Duodenal mucosa (tissue), 2 donors: ENCODE measurements at regions not wholly inside any gene's neighbourhood (a gene's known extent, or its start where the extent isn't known, plus 50 kb on each side); places are given as distances from the start of the nearest gene placed in this dataset.

ENCODE experiments used
- H3K27ac ChIP-seq: one replicate; pipeline ENCODE4 v1.7.0; 2013; ENCODE audit warnings: low read depth, low read length
- H3K27me3 ChIP-seq, 2 donors: one replicate each; pipeline ENCODE4 v1.7.0; 2013; ENCODE audit warnings: low read length in 2 of 2, control low read depth in 1 of 2; ENCODE audit not compliant: insufficient read depth in 2 of 2, control insufficient read depth in 1 of 2
- H3K36me3 ChIP-seq, 2 donors: one replicate each; pipeline ENCODE4 v1.7.0; 2013; ENCODE audit warnings: low read length in 2 of 2, control low read depth in 1 of 2; ENCODE audit not compliant: insufficient read depth in 2 of 2, control insufficient read depth in 1 of 2
- H3K4me1 ChIP-seq, 2 donors: one replicate each; pipeline ENCODE4 v1.7.0; 2013; ENCODE audit warnings: low read length in 2 of 2, control low read depth in 1 of 2; ENCODE audit not compliant: insufficient read depth in 2 of 2, control insufficient read depth in 1 of 2
- H3K4me3 ChIP-seq, 2 donors: one replicate each; pipeline ENCODE4 v1.7.0; 2013; ENCODE audit warnings: low read length in 2 of 2, low read depth in 1 of 2
- H3K9ac ChIP-seq, 2 donors: one replicate each; pipeline ENCODE4 v1.7.0; 2013; ENCODE audit warnings: low read length in 2 of 2, low read depth in 1 of 2
- H3K9me3 ChIP-seq, 2 donors: one replicate each; pipeline ENCODE4 v1.7.0; 2013; ENCODE audit warnings: low read length in 2 of 2, control low read depth in 1 of 2; ENCODE audit not compliant: control insufficient read depth in 1 of 2

- H3K36me3 ChIP-seq = peaks cover 42 to 77% of the 10 kb centered on the region in 2 donors
- no peaks in the 10 kb centered on the region for H3K9me3 ChIP-seq
- H3K27ac ChIP-seq = no peak overlapping the region
Observed at GRCh38 chr17:77495575-77495974, 354.8 kb downstream of the SEC14L1 start.

GRCh38 chr17:77496401-77496801 is 355.6 kb downstream of the SEC14L1 start:
- Histone ChIP-seq H3K4me1 (peaks cover 0 to 3% of the 10 kb centered on the region in 2 donors), H3K27me3 (no peaks in the 10 kb centered on the region), H3K36me3 (peaks cover 35 to 71% of the 10 kb centered on the region in 2 donors), H3K27ac (no peak overlapping the region), H3K9ac (no peak overlapping the region), H3K9me3 (no peaks in the 10 kb centered on the region), H3K4me3 (no peak overlapping the region)

More at GRCh38 chr17:77495575-77495974, 354.8 kb downstream of the SEC14L1 start:
- H3K27me3 ChIP-seq = no peaks in the 10 kb centered on the region
- H3K4me1 ChIP-seq = peaks cover 0 to 3% of the 10 kb centered on the region in 2 donors
- no peak overlapping the region for H3K4me3 ChIP-seq
- no peak overlapping the region for H3K9ac ChIP-seq

DNA sequence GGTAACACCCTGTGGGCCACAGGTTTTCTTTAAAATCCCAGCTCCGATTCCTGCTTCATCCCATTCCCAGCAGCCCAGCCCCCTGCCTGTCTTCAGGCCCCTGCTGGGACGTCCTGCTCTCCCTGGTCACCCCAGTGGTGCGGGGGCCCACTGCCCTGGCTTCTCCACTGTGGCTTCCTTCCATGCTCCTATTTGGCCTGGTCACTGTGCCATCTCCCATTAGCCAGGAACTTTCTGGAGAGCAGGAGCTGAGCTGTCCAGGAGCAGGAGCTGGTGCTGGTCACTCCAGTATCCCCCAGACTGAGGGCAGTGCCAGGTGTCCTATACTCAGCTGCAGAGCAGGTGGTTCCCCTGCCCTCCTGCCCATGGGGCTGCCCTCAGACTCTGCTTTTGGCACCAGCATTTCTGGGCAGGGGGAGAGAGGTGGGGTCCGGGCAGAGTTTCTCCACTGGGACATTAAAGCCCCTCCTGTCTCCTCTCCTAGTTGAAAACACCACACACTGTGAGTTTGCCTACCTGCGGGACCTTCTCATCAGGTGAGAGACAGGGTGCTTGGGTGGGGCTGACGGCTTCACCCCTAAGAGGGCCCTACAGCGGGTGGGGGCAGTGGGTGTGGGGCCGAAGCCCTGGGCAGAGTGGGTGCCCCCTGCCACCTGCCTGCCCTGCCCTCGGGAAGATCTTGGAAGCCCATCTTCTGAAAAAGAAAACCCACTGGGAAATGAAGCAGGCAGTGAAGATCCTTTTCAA is 356.2 kb downstream of the SEC14L1 start:
- no peaks in the 10 kb centered on the region for H3K27me3 ChIP-seq
- no peak overlapping the region for H3K27ac ChIP-seq
- peaks cover 32 to 66% of the 10 kb centered on the region in 2 donors for H3K36me3 ChIP-seq
- H3K4me3 ChIP-seq = no peak overlapping the region
- H3K9me3 ChIP-seq = no peaks in the 10 kb centered on the region
- peaks cover 0 to 3% of the 10 kb centered on the region in 2 donors for H3K4me1 ChIP-seq
- H3K9ac ChIP-seq = no peak overlapping the region

DNA sequence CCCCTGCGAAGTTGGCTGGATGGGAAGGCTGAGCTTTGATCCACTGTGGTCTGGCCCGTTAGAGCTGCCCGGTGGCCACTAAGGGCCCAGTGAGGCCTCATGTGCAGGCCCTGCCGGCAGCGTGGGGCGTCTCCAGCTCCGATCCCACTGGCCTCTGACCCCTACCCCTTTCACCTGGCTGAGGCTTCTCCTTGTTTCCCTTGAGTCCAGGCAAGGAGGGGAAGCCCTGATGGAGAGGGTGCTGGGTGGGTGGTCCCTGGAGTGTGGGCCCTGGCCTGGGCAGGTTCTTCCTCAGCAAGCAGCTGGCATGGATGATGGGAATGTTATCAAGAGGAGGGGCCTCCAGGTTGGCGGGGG is 356.8 kb downstream of the SEC14L1 start:
- no peak overlapping the region for H3K27ac ChIP-seq
- H3K4me1 ChIP-seq = peaks cover 0 to 3% of the 10 kb centered on the region in 2 donors
- H3K9ac ChIP-seq = no peak overlapping the region
- no peaks in the 10 kb centered on the region for H3K27me3 ChIP-seq
- H3K36me3 ChIP-seq = peaks cover 27 to 61% of the 10 kb centered on the region in 2 donors
- no peak overlapping the region for H3K4me3 ChIP-seq
- no peaks in the 10 kb centered on the region for H3K9me3 ChIP-seq

DNA sequence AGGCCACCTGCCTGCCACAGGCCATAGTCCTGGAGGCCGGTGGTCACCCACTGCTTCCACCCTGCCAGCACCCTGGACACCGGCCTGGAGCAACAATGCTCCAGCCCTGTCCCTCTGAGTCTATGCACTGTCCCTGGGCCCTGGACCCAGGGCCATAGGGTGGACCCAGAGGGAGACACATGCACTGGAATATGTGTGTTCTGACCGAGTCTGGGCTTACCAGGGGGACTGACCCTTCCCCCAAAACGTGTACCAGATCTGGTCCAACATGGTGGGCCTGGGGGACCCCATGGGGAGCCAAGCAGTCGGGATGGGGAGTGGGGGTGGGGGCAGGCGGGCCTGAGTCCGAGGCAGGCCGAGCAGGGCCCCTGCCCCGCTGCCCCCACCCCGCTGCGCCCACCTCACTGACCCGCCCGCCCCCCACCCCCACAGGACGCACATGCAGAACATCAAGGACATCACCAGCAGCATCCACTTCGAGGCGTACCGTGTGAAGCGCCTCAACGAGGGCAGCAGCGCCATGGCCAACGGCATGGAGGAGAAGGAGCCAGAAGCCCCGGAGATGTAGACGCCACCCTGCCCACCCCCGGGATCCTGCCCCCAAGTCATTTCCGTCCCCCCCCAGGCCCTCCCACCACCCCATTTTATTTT is 357.4 kb downstream of the SEC14L1 start:
- no peaks in the 10 kb centered on the region for H3K27me3 ChIP-seq
- no peak overlapping the region for H3K27ac ChIP-seq
- no peaks in the 10 kb centered on the region for H3K9me3 ChIP-seq
- peaks cover 21 to 54% of the 10 kb centered on the region in 2 donors for H3K36me3 ChIP-seq
- peaks cover 0 to 3% of the 10 kb centered on the region in 2 donors for H3K4me1 ChIP-seq
- H3K9ac ChIP-seq = no peak overlapping the region
- H3K4me3 ChIP-seq = no peak overlapping the region

- H3K9me3 ChIP-seq = no peaks in the 10 kb centered on the region
- H3K9ac ChIP-seq = no peak overlapping the region
- no peaks in the 10 kb centered on the region for H3K27me3 ChIP-seq
- peaks cover 0 to 3% of the 10 kb centered on the region in 2 donors for H3K4me1 ChIP-seq
- no peak overlapping the region for H3K27ac ChIP-seq
- H3K4me3 ChIP-seq = no peak overlapping the region
- peaks cover 18 to 47% of the 10 kb centered on the region in 2 donors for H3K36me3 ChIP-seq
Observed at GRCh38 chr17:77498791-77499698, 358.3 kb downstream of the SEC14L1 start.

DNA sequence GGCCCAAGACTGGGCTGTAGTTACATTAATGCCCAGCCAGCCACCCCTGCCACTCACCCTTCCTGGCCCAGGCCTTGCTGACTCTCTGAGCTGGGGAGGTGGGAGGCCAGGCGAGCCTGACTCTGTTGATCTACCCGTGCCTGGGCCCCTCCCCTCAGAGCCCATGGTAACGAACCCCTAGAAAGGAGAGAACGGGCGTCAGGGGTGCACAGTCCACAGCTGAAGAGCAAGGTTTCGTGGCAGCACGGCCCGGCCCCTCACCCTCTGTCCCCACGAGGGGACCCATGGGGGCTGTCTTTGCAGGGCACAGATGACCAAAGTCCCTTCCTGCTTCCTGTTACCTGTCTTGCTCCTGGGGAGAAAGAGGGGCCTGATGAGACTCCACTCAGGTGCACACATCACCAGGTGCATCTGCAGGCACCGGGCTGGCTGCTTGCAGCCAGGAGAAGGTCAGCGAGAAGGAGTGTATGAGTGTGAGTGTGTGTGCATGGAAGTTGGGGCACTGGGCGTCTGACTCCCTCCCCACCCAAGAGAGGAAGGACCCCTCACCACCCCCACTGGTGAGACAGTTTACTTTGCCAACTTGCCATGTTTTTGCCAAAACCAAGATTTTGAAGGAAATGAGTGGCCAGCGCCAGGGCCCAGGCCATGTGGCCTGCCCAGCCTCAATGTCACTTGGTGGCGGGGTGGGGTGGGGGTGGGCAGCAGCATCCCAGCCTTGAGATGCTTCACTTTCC is 359.1 kb downstream of the SEC14L1 start:
- no peak overlapping the region for H3K9ac ChIP-seq
- H3K9me3 ChIP-seq = no peaks in the 10 kb centered on the region
- no peaks in the 10 kb centered on the region for H3K27me3 ChIP-seq
- H3K27ac ChIP-seq = no peak overlapping the region
- H3K36me3 ChIP-seq = peaks cover 15 to 39% of the 10 kb centered on the region in 2 donors
- no peak overlapping the region for H3K4me3 ChIP-seq
- no peaks in the 10 kb centered on the region for H3K4me1 ChIP-seq

DNA sequence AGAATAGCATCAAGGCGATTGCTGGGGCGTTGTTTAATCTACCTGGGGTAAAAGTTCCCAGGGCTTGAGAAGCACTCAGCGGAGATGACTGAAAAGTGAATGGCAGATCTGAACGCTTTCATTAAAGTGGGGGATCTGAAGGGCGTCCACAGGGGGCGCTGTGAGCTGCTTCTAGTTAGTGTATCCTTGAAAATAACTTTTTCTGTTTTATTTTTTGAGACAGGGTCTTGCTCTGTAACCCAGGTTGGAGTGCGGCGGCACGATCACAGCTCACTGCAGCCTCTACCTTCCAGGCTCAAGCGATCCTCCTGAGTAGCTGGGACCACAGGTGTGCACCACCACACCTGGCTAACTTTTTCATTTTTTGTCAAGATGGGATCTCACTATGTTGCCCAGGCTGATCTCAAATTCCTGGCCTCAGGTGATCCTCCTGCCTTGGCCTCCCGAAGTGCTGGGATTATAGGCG is 360.4 kb downstream of the SEC14L1 start:
- H3K36me3 ChIP-seq = peaks cover 10 to 30% of the 10 kb centered on the region in 2 donors
- H3K9ac ChIP-seq = no peak overlapping the region
- no peaks in the 10 kb centered on the region for H3K4me1 ChIP-seq
- H3K9me3 ChIP-seq = no peaks in the 10 kb centered on the region
- no peaks in the 10 kb centered on the region for H3K27me3 ChIP-seq
- no peak overlapping the region for H3K27ac ChIP-seq
- no peak overlapping the region for H3K4me3 ChIP-seq

GRCh38 chr17:77501751-77502625 is 361.2 kb downstream of the SEC14L1 start:
- Histone ChIP-seq H3K9me3 (no peaks in the 10 kb centered on the region), H3K27ac (no peak overlapping the region), H3K4me1 (no peaks in the 10 kb centered on the region), H3K4me3 (no peak overlapping the region), H3K9ac (no peak overlapping the region), H3K27me3 (no peaks in the 10 kb centered on the region), H3K36me3 (peaks cover 6 to 21% of the 10 kb centered on the region in 2 donors)
